GM21515 (cell line): ENCODE measurements at regions not wholly inside any gene's neighbourhood (a gene's known extent, or its start where the extent isn't known, plus 50 kb on each side); places are given as distances from the start of the nearest gene placed in this dataset.
"Not testable (repeated sequence)": the region's sequence is repeated elsewhere in the genome, so short reads cannot be mapped to it uniquely, and the experiment has no call there.

Experiments used
- ATAC-seq: cut with Tn5 transposase; IDR thresholded peaks from one replicate; pipeline ENCODE4 v1.9.1; 2021; ENCODE audit not compliant: unreplicated experiment

DNA sequence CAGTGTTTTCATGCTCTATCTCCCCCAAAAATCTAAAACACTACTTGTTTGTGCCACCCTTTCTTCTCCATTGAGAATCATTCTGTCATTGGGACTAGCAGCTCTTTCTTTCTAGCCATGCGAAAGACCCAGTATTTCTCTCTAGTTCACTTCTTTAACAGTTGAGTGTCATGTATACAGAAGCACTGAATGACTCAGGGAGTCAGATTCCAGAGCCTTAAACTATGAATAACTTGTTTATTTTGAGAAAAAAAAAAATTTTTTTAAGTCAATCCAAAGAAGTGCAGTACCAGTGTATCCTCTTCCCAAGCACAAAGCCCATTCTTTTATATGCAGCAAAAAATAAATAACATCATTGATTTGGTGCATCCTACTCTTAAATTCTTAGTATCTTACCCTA, 415.4 kb upstream of the GRAMD2B start:
- ATAC-seq, result no peak

DNA sequence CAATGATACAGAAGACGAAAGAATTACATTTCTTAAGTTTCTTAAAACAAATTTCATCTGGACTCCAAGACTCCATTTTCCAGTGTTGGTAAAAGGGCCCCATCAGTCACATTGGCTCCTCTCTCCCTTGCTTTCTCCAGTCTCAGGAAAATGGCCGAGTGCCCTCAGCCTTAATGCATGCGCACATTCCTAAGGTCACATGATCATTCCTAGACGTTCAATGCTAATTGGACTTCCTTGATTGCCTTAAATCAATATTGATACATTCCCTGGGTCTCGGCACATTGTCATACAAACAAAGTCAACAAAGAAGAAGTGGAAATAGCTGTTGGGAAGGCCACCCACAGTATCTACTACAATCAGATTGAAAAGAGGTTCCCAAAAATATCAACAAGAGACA, 413.6 kb upstream of the GRAMD2B start:
- no peak for ATAC-seq

DNA sequence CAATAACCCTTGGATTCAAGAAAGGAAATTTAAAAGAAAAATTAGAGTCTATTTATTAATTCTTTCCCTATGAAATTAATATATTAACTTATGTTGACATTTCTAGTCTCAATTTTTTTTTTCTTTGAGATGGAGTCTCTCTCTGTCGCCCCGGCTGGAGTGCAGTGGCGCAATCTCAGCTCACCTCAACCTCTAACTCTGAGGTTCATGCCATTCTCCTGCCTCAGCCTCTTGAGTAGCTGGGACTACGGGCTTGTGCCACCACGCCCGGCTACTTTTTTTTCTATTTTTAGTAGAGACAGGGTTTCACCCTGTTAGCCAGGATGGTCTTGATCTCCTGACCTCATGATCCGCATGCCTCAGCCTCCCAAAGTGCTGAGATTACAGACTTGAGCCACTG, 411.7 kb upstream of the GRAMD2B start:
- ATAC-seq, result not testable (repeated sequence)

DNA sequence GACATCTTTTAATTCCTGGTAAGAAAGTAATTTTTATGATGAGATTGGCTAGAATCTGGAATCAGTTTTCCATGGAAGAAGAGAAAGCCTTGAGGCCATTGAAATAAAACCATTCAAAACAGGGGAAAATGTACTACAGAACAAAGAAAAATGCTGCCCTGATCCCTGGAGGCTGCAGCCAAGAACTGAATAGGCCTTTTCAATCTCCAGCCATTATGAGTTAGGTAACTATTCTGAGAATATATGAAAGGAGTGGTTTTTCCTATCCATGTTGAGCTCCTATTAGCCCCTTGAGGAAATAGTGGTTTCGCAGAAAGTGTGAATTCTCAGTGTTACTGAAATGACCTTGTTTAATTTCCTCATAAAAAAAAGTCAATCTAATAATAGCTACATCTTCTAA, 408.5 kb upstream of the GRAMD2B start:
- ATAC-seq, result no peak

DNA sequence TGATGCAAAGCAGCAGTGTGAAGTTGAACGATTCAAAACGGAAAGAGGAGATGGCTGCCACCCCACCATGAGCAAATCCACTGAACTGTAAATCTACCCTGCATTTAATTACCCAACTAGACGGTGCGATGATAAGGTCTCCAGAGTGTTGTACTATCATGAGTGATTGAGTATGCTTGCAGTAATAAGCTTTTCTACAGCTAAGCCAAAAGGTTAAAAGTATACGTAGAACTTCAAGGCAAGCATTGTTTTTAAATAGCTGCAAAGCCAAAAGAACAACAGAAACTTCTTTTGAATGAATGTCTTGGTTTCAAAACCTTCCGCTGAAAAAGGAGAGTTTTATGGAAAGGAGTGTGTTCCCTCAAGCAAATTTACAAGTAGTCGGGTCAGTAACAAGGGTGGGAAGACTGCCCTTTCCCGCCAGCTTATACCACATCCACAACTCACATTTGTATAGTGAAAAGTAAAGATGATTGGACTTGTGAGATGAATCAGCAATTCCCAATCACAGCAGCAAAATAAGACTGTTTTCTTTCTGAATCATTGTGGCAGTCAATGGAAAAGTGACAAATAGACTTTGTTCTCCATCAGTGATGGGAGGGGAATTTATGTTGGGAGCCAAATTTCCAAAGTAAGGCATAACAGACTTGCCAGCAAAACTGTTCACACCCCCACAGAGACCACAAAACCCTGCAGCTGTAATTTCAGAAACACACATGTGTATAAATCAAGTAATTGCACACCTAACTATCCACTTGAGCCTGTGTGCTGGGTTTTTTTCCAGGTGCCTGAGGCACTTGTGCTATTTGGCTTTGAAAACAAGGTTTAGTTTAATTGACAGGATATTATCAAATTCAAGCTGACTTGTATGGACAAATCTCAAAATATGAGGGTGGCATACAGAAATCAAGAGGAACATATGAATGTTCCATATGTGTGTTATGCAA, 407.7 kb upstream of the GRAMD2B start:
- no peak for ATAC-seq

DNA sequence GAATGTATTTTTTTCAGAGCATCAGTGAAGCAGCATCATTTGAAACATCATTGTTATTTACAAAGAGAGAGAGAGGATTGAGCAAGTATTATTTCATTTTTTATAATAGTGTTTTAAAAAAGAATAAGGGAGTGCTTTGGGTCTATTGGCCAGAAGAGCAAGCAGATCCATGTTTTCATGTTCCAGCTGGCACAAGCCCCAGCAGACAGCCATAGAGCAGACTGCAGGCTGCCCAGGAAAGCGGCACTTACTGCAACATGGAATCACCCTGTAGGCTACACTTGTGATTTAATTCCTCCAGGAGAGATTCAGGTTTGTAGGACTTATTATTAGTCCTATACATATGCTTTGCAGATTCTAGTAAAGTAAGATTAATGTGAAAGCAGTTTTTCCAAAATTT, 407.0 kb upstream of the GRAMD2B start:
- ATAC-seq, result no peak

DNA sequence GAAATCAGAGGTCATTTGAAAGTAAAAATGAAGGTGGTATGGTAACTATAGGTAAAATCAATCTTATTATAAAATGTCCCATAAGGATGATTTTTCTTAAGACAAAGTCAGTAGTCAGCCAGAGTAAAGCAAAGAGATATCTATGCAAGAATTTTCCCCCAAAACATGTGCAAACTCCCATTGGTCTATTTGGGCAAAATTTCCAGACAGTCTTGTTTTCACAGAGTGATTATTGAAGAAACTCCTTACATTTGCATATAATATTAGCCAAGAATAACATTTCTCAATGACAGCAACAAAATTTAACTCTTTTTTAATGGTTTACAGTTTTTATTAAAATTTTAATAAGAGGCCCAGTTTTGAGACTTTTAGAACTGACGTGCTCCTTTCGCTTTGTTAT, 406.1 kb upstream of the GRAMD2B start:
- ATAC-seq, result no peak

DNA sequence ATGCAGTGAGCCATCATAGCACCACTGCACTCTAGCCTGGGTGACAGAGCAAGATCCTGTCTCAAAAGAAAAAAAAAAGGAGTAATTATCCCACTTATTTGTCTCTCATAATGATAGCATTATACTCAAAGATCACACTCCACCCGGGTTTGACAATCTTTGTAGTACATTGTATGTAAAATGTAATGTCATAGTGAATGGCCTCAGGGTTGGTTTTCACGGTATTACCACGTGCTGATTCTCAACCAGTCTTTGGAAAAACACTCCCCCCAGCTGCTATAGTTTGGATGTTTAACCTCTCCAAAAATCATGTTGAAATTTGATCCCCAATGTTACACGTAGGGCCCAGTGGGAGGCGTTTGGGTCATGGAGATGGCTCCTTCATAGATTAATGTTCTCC, 402.4 kb upstream of the GRAMD2B start:
- no peak for ATAC-seq

DNA sequence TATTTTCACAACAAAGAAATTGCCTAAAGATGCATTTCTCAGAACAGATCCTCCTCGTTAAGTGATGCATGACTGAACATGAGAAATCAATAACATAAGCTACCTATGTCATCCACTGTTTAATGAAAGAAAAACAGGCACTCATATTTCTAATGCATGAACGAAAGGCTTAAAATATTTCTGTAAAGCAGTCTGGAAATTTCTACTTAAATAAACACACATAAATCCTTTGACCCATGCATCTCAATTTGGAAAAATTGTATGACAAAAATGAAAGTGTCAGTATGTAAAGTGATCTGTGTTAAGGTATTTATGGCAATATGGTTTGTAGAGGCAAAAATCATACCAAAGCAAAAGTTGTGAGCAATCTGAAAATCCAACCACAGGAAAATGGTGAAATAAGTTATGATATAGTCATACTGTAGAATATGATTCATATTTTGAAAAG, 399.2 kb upstream of the GRAMD2B start:
- no peak for ATAC-seq

DNA sequence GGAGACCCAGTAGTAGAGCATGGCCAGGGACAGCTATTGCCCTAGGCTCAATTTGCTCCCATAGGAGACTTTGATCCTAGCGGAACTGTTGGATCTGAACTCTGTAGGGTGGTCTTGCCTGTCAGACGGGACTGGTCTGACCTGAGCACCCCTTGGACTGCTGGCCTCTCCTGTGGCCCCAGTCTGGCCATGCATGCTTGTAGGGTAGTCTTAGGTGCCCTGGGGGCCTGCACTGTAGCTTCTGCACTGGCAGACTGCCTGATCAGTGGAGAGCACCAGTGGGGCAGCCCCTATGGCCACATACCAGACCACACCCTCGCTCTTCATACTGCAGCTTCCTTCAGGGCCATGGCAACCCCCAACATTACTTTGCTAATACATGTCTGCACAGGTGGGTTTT, 396.1 kb upstream of the GRAMD2B start:
- no peak for ATAC-seq

DNA sequence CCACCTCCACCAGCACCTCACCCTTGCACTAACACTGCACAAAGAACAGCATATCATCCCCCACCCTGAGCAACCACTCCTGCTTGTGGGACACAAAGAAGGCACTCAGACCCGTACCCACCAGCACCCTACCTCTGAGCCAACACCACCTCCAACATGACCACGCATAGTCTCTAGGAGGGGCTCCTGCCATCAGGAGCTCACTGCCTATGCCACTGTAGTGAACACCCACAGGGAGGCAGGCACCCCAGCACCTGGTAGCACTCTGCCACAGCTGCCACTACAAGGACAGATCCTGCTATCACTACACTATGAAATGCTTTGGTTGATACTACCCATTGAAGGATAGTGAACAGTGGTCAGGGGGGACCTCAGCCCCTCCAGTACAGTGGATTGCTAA, 395.6 kb upstream of the GRAMD2B start:
- ATAC-seq, result no peak

DNA sequence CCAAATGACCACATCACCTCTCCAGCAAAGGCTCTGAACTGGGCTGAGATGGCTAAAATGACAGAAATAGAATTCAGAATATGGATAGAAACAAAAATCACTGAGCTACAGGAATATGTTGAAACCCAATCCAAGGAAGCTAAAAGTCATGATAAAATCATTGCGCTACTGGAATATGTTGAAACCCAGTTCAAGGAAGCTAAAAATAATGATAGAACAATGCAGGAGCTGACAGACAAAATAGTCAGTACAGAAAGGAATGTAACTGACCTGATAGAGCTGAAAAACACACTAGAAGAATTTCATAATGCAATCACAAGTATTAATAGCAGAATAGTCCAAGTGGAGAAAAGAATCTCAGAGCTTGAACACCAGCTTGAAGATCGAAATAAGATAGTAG, 394.9 kb upstream of the GRAMD2B start:
- ATAC-seq, result no peak

DNA sequence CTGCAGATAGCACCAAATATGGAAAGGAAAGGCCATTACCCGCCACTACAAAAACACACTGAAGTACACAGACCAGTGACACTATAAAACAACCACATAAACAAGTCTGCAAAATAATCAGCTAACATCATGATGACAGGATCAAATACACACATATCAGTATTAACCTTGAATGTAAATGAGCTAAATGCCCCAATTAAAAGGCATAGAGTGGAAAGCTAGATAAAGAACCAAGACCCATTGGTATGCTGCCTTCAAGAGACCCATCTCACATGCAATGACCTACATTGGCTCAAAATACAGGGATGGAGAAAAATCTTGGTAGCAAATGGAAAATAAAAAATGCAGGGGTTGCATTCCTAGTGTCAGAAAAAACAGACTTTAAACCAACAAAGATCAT, 393.9 kb upstream of the GRAMD2B start:
- ATAC-seq, result not testable (repeated sequence)

DNA sequence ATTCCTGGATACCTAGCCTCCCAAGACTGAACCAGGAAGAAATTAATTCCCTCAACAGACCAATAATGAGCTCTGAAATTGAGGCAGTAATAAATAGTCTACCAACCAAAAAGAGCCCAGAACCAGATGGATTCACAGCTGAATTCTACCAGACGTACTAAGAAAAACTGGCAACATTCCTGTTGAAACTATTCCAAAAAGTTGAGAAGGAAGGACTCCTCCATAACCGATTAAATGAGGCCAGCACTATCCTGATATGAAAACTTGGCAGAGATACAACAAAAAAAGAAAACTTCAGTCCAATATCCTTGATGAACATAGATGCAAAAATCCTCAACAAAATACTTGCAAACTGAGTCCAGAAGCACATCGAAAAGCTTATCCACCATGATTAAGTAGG, 392.5 kb upstream of the GRAMD2B start:
- ATAC-seq, result no peak

DNA sequence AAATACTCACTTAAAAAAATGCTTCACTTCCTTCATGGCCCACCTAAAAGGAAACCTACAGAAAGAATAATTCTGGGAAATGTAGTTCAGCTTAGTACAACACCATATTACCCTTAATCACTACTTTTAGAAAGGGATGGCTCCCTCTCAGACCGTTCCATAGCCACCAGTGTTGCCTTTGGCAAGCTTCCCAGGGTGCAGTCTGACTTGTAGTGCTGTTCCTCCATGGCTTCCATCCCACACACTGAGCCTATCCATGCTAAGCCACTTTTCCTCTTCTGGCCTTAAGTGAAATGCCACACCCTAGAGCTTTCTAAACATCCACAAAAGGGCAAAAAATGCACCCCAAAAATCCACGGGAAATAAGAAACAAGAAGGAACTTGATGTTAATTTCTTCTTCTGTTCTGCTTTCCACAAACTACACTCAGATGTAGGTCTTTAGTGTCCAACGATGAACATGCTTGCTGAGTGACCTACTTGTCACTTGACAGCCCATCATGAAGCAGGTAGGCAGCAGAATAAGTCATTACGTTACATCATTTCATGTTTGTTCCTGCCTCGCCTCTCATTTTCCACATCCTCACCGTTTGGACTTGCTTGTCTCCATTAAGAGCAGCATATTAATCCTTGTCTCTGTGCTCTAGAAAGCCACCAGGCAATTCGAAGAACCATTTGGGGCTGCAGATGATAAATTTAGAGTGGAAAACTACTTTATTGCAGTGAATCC, 391.1 kb upstream of the GRAMD2B start:
- no peak for ATAC-seq

DNA sequence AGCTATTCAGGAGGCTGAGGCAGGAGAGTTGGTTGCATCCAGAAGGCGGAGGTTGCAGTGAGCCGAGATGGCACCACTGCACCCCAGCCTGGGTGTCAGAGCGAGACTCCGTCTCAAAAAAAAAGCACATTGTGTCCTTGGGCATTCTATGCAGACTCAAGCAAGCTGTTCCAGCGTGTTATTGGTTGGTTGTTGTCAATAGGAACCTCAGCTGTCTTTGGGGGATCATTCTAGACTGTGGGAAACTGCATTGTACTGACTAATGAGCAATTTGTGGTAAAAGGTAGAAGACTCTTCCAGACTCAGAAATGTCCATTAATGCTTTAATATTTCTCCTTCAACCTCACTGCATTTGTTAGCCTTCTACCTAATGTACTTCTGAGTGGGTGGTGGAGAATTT, 379.5 kb upstream of the GRAMD2B start:
- no peak for ATAC-seq

DNA sequence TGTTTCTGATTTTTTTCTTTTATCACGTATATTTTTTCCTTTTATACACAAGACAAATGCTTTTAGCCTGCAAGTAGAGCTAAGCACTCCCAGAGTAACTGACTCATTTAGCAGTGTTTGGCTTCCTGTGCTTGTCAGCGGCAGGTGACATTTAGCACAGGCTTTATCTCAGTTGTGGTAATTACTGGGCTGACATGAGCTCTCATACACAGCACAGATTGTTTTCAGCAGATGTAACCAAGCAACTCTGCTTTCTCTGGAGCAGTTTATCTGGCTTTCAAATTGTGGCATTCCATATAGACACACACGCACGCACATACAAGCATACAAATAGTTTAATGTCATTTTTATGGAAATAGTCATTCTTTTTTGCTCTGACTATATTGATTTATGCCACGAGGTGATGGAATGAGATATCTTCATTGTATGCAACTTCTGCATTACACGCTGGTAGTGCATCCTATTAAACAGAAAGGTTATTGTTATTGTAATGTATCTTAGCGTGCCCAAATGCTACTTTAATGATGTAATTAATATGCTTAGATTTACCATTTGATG, 379.0 kb upstream of the GRAMD2B start:
- no peak for ATAC-seq

DNA sequence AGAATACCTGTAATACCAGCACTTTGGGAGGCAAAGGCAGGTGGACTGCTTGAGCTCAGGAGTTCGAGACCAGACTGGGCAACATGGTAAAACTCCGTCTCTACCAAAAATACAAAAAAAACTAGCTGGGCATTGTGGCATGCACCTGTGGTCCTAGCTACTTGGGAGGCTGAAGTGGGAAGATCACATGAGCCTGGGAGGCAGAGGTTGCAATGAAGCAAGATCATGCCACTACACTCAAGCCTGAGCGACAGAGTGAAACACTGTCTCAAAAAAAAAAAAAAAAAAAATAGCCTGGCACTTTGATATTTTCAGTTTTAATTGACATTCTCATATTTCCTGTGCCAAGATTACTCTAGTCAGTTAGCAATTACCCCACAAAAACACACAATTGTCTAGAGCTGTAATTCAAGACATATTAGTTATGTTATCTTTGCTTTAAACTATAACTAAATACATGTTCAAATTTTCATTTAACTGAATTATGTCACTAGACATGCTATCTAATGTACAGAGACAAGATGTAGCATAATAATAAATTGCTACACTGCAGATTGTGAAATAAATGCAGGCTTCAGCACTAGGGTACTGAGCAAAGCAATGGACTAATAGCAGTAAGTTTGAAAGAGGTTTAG, 378.2 kb upstream of the GRAMD2B start:
- no peak for ATAC-seq

DNA sequence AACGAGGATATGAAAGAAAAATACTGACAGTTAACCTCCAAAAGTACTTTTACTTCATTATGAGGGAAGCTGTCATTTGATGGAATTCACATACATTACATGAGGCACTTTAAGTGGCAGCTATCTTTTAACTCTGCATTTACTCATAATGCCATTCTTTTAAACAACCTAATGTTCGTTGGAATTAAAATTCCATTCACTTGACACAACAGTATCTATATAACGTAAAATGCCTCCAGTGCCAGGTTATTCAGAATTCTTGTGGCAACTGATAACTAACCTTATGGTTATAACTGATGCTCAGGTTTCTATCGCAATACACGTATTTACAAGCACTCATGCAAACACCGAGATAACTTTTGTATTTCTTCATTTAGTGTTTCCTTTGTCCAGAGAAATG, 376.9 kb upstream of the GRAMD2B start:
- no peak for ATAC-seq

DNA sequence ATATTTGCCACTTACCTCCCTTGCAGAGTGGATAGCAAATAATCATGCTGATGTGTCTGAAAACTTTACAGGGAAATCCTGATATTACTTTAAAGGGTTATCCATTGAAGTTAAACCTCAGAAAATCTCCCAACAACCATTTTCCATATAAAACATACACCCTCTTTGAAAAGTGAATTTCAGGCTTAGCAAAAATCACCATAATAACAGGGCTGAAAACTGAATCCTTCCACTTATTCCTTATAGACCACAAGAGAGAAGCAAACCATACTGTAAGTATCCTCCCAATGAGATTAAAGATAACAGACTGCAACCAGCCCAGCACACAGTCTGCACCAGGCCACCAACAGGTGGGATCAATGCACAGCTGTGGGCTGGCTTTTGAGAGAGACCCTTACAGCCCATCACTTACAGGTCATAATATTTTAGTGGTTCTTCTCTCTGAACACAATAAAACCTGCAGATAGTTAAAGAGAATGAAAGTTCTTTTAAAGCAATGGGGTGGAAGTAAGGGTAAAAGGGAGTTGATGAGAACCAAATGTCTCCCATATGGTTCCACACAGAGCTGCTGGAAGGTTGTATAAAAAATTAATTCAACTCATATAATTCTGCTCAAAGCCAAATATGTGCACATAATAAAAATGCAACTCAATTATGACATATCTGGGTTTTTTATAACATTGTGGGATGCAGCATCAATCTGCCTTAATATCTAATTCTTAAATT, 376.2 kb upstream of the GRAMD2B start:
- ATAC-seq, result no peak

DNA sequence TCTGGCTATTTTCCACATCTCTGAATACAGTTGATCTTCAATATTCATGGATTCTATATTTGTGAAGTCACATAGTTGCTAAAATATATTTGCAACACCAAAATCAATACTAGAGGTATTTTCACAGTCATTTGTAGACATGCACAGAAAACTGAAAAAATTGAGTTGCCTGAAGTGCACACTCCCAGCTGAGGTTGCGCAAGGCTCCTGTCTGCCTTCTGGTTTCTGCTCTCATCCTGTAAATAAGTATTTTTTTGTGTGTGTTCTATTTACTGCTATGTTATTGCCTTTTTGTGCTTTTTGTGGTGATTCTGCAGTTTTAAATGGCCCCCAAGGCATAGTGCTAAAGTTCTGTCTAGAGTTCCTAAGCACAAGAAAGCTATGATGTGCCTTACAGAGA, 371.1 kb upstream of the GRAMD2B start:
- ATAC-seq, result no peak
